ENCODE measurements at regions not wholly inside any gene's neighbourhood (a gene's known extent, or its start where the extent isn't known, plus 50 kb on each side); places are given as distances from the start of the nearest gene placed in this dataset.

- no peak for DNase-seq (ENCODE audit: low spot score)
- TF ChIP-seq CTCF (IDR thresholded peaks at IDR 0.05; ENCODE audit: extremely low read depth, missing control alignments) = no peak
Measured at GRCh38 chr2:200013906-200014305, 58.5 kb downstream of the MAIP1 start.

- no peak for DNase-seq (ENCODE audit: low spot score)
- no peak for TF ChIP-seq CTCF (IDR thresholded peaks at IDR 0.05; ENCODE audit: extremely low read depth, missing control alignments)
Measured at GRCh38 chr2:200021449-200022114, 66.2 kb downstream of the MAIP1 start.

GRCh38 chr2:200022511-200022910, 67.1 kb downstream of the MAIP1 start:
- no peak for DNase-seq (ENCODE audit: low spot score)
- TF ChIP-seq CTCF (IDR thresholded peaks at IDR 0.05; ENCODE audit: extremely low read depth, missing control alignments) = no peak

DNA sequence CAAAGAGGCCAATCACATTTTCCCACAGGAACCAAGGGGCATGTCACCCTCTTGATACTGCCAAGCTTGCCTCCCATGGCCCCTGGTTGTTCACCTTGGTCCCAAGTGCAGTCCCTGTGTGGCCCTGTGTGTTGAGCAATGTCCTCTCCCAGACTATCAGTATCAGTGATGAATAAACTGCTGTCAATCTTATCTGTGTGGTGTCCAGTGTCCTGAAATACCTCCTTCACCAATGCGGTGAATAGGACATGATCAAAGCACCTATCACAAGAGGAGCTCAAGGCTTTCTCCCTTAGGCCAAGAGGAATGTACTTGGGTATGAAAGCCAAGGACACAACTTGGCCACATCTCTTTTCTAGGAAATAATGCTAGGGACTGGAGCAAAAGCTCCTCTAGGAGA, 68.2 kb downstream of the MAIP1 start:
- no peak for TF ChIP-seq CTCF (IDR thresholded peaks at IDR 0.05; ENCODE audit: extremely low read depth, missing control alignments)
- DNase-seq (ENCODE audit: low spot score) = no peak

- DNase-seq (ENCODE audit: low spot score) = no peak
- no peak for TF ChIP-seq CTCF (IDR thresholded peaks at IDR 0.05; ENCODE audit: extremely low read depth, missing control alignments)
Measured at GRCh38 chr2:200025717-200026116, 70.3 kb downstream of the MAIP1 start.

DNA sequence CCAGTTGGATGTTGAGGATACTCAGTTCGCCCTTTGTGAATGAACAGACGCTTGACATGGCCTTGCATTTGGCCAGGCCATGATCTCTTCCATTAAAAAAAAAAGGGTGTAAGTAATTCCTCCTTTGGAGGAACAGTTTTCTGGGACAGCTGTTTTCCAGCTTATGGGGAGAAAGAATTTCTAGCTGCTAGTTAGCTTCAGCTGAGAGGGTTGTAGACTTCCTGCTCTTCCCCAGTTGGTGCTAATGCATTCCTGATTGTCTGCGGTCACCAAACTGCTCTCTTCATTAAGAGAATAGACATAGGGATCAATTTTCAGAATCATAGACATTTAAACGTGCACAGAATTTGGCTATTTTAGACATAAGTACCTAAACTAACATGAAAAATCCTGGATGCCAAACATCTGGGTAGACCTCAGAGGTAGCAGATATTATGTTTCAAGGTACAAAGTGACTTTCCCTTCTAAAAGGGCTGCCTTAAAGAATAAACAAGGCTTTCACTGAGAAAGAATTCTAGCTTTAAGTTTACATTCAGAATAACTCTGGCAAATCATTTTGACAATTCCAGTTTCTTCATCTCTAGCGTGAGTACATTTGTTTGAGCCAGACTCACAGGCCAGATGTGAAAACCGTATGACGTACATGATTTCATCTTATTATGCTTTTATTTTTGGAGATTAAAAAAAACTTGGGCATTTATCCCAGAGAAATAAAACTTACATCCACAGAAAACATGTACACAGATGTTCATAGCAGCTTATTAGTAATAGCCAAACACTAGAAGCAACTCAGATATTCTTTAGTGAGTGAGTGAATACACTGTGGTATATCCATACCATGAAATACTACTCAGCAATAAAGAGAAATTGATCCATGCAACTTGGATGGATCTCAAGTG, 71.2 kb downstream of the MAIP1 start:
- no peak for TF ChIP-seq CTCF (IDR thresholded peaks at IDR 0.05; ENCODE audit: extremely low read depth, missing control alignments)
- no peak for DNase-seq (ENCODE audit: low spot score)

GRCh38 chr2:200028998-200029397, 73.6 kb downstream of the MAIP1 start:
- no peak for TF ChIP-seq CTCF (IDR thresholded peaks at IDR 0.05; ENCODE audit: extremely low read depth, missing control alignments)
- no peak for DNase-seq (ENCODE audit: low spot score)

Measured in GM20000 (cell line).